ENCODE measurements at regions not wholly inside any gene's neighbourhood (a gene's known extent, or its start where the extent isn't known, plus 50 kb on each side); places are given as distances from the start of the nearest gene placed in this dataset.
"Not testable (repeated sequence)": the region's sequence is repeated elsewhere in the genome, so short reads cannot be mapped to it uniquely, and the experiment has no call there.

GRCh38 chr10:59002011-59002410, 174.4 kb upstream of the PHYHIPL start:
- DNase-seq = no peak

GRCh38 chr10:59003203-59003602, 173.2 kb upstream of the PHYHIPL start:
- no peak for DNase-seq

DNA sequence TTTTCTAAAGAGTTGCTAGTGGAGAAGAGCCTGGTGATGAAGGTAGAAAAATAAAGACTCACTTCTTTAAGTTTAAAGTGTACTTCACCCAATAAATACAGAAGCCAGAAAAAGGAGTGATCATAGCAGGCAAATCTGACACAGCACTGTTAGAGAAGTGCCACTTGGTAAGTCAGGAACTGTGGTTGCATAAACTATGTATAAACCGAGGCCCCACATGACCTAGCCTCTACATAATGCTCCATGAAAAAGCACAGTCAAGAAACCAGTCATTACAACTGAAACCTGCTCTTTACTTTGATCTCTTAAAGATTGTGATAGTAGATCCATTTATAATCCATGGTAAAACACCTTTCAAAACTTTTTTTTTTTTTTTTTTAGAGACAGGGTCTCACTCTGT, 172.1 kb upstream of the PHYHIPL start:
- DNase-seq = no peak

DNA sequence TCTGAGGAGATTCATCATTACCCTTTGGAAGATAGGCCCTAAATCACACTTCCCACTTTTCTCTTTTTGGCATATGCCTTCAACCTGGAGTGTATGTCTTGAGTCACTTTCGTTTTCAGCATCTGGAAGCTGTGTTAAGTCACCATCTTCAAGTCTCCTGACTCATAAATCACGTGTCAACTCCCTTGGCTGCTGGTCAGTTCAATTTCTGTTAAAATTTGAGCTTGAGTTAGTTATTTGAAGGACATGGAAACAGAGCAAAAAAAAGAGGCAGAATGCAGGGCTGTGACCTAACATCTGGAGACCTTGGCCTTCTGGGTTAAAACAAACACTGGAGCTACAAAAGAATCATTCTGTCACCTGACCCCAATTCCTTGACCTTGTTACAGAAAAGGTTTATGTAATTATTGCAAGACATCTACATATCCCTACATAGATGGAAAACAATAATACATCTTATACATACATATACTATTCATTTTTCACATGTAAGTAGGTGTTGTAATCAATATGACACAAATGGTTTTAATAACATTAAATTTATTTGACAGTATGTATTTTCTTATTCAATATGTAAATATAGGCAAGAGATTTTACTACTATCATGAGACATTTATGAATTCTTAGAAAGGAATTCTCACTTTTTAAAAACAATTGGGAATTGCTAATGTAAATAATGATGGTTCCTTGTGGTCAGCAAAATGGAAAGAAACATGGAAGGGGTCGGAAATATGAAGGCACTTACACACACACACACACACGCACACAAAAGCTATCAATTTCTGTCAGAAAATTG, 169.7 kb upstream of the PHYHIPL start:
- DNase-seq = no peak

GRCh38 chr10:59007307-59008025, 169.0 kb upstream of the PHYHIPL start:
- no peak for DNase-seq

DNA sequence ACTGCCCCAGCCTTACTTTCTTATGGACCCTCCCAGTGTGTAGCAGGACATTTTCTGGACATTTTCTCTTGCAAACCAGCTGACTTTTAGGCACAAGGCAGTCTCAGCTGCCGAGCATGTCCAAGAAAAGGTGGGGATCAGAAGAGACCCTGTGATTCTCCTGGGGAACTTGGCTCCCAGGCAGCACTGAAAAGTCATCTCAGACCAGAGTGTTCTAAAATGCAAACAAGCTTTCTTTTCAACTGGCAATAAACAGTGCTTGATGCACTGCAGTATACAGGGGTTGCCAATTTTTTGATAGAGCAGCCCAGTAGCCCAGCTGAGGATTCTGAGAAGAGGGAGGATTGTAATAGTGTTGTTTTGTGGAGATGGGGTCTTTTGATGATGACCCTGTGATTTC, 168.0 kb upstream of the PHYHIPL start:
- no peak for DNase-seq

DNA sequence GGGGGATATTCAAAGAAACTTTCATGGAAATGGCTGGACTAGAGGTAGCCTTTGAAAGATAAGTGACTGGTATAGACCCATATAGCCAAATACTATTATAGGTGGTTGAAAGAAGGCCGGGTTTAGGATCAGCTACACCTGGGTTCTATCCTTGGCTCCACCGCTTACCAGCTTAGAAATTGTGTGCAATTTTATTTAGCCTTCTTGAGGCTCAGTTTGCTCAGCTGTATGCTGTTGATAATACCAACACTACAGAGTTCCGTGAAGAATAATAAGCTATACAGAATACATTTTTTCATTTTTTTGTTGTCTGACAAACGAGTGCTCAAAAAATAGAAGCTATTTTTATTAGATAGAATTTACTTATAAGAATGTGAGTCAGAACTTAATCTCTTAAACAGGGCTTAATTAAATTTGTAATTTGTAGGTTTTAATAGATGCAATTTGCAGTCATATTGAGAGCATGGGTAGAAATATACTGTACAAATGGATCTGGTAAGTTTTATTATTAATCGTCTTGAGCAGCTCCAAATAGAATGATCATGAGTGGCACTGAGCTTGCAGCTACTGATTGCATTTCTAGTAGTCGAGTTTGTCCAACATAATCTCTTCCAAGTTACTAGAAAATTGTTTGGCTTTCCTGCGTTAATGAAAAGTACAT, 164.3 kb upstream of the PHYHIPL start:
- no peak for DNase-seq

- DNase-seq = no peak
Measured at GRCh38 chr10:59012839-59013238, 163.6 kb upstream of the PHYHIPL start.

- no peak for DNase-seq
Measured at GRCh38 chr10:59016043-59016442, 160.4 kb upstream of the PHYHIPL start.

- DNase-seq = no peak
Measured at GRCh38 chr10:59018977-59019376, 157.5 kb upstream of the PHYHIPL start.

GRCh38 chr10:59019603-59020002, 156.8 kb upstream of the PHYHIPL start:
- DNase-seq = no peak

GRCh38 chr10:59020502-59020901, 155.9 kb upstream of the PHYHIPL start:
- DNase-seq = no peak

GRCh38 chr10:59025981-59026765, 150.3 kb upstream of the PHYHIPL start:
- DNase-seq = no peak

DNA sequence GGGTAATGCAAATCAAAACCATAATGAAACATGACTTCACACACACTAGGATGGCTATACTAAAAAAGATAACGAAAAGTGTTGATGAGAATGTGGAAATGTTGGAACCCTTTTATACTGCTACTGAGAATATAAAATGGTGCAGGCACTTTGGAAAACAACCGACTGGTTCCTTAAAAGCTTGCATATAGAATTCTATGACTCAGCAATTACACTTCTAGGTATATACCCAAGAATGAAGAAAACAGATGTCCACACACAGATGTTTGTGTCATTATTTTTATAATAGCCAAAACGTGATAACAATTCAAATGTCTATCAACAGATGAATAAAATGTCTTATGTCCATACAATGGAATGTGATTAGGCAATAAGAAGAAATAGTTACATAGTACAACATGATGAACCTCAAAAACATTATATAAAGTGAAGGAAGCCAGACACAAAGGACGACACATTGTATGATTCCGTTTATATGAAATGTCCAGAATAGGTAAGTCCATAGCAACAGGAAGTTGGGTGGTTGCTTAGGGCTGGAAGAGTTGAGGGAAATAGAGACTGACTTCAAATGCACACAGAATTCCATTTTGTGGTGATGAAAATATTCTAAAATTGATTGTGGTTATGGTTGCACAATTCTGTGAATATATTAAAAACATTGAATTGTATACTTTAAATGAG, 148.3 kb upstream of the PHYHIPL start:
- no peak for DNase-seq

DNA sequence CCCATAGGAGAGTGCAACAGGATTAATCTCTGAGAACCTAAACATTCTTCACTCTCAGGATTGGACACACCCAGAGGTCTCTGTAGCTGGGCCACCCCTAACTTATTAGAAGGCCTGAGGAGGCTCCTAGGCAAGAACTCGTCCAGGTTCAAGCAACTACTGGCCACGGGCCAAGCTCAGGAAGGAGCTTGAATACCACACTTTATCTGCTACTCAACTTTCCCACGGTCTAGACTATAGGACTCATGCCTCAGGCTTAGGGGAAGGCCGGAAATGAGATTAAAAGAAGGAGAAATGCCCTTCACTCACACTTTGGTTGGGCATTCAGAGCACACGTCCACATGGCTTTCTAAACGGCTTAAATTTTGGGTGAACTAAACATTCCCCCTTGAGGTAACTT, 142.8 kb upstream of the PHYHIPL start:
- DNase-seq = no peak

DNA sequence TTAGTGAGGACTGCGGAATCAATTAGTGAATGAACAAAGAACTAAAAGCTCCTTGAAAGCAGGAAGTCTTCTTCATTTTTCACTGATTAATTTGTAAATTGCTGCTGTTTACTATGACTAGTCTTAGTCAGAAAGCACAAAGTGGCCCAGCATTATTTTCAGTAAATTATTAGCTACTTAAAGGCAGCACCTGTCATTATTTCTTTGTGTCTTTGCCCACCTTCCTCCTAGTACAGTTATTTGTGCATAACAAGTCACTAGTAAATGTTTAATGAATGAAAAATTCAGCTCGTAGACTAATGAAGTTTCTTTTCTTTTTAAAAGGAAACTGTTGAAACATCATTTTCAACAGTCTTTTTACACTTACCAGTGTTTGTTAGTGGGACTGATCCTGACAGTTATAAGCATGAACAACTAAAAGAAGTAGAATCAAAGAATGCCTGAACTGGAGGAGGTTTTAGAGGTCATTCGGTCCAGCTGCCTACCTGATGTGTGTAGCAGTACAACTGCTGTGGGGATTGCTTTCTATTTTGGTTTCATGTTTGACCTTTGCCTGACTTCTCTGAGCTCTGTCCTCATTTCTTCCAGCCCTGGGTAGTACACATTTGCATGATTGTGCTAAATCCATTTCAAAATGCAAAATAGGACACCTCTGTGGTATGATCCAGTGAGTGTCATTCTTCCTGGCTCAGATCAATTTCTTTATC, 140.0 kb upstream of the PHYHIPL start:
- no peak for DNase-seq

- no peak for DNase-seq
Measured at GRCh38 chr10:59037018-59037389, 139.4 kb upstream of the PHYHIPL start.

DNA sequence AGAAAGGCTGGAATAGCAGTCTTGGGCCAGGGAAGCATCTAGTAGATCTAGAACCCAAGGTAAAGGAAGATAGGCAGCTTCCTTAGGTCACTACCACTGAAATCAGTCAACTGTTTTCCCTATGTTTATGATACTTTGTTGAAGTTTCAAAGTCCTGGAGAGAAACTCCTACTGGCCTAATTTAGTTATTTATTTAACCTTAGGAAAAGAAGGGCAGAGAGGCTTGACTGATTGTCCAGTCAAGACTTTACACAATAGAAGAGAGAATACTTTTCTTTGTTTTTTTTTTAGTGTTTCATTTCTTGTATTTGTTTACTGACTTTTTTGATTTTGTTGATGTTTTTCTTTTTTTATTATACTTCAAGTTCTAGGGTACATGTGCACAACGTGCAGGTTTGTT, 138.9 kb upstream of the PHYHIPL start:
- DNase-seq = no peak

GRCh38 chr10:59043358-59043757, 133.1 kb upstream of the PHYHIPL start:
- not testable (repeated sequence) for DNase-seq

- DNase-seq = peak; percentile 7
Measured at GRCh38 chr10:59047180-59047579, 129.3 kb upstream of the PHYHIPL start.

- no peak for DNase-seq
Measured at GRCh38 chr10:59047957-59048618, 128.4 kb upstream of the PHYHIPL start.
